HG03442 (cell line): ENCODE measurements at regions not wholly inside any gene's neighbourhood (a gene's known extent, or its start where the extent isn't known, plus 50 kb on each side); places are given as distances from the start of the nearest gene placed in this dataset.

Experiments used
- ATAC-seq: cut with Tn5 transposase; IDR thresholded peaks from one replicate; pipeline ENCODE4 v1.9.1; 2021; ENCODE audit warnings: mild to moderate bottlenecking, moderate library complexity; ENCODE audit not compliant: unreplicated experiment

DNA sequence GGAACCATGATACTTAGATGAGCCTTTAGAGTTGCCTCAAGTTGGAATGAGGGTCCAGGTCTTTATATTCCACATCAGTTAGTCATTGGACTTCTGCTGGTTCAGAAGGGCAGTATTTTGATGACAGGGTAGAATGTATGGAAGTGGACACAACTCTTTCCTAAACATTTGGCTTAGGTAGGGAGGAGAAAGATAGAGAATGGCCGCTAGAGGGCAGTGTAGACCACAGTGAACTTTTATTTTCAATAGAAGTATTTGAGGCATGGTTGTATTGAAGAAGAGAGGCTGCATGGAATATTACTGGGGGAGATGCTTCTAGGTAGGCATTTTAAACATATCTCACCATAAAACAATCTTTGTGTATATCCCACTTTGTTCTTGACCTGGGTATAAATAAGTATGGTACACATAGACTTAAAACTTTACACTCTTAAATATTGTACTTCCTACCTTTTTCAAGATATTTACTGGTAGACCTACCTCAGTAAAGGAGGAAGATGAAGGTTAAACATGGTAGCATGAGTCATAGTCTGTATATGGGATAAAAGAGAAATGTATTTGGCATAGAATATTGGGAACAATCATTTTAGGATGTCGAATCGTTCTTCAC lies 497.6 kb upstream of the FAM98A start:
- peak; percentile 66 for ATAC-seq

DNA sequence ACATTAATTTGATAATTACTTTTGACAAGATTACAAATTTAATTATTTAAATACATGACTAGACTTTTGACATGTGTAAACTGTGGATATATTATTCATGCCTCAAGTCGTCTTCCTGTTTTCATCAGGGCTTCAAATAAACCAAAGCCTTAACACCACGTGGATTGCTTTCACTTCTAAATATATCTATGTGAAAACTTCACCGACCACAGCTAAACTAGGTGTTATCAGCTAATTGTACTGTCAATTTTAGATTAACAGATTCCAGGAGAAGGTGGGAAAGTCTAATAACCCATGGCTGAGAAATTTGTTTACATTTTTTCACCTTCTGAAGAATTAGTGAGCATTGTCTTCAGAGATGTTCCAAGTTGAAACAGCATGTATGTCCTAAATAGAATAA lies 494.7 kb upstream of the FAM98A start:
- ATAC-seq, result peak; percentile 76

DNA sequence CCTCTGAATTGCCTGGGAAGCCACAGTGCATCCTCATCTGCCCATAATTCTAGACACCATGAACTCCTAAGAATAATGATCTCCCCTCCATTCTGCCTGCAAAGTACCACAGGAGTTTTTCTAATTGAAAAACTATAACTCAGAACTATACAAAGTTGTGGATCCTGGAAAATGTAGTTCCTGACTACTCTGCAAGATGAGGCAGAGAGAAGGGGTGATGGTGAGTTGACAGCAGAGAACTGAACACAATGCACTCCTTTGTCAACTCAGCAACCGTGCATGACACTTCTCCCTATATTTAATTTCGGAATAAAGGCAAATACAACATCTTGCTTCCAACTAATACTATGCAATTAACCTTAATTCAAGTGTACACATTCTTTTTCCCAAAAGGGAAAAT lies 471.1 kb upstream of the FAM98A start:
- ATAC-seq, result no peak

DNA sequence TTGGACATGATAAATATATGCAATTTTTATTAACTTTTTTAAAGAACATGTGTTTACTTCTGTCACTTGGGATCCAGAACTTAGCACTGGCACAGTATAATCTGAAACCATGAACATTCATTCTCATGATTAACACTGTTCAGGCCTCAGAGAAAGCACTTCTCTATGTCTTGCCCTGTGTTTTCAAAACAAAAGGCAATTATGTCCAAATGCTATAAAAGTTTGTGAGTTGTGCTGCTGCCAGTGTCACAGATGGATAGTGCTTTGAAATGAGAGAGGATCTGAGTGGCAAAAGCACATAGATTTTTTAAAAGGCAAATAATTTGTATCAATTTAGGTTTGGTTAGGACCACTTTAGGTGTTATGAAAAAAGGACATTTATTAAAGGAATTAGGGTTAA lies 470.5 kb upstream of the FAM98A start:
- no peak for ATAC-seq

DNA sequence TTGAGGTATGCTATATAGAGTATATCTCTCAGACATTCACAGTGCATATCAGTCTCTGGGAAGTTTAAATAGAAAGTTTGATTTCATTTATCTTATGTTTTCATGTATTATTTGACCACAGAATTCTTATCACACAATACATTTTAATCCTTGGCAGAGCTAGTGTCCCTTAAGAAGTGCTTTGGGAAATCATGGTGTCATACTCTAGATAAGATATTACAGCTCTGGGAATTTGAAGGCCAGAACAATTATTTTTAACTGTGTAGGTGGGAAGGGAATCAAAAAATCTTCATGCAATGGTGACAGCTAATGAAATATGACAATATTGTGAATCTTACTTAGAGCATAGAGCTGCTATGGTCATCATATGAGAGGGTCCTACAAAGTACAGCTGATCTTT lies 451.3 kb upstream of the FAM98A start:
- ATAC-seq, result no peak

DNA sequence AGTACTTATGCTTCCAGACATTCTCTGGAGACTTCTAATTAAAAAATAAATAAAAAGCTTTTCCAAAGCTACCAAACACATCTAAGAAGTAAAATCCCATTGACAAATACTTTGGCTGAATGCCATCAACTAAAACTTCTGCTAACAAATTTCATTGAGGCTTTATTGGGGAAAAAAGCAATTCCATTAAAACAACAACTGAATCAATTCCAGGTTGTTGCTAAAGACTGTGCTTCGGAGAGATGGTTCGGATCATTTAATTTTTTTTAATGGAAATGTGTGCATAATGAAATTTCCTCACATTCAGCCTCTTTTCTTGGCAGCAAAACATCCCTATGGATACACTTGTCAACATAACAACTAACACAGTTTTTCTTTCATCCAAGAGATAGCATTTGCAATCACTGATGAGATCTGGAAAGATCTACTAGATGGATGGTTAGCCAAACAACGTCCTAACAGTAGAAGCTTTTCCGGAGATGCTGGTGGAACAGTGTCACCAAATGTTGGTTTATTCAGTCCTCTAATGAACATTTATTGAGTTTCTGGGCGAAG lies 446.1 kb upstream of the FAM98A start:
- no peak for ATAC-seq

DNA sequence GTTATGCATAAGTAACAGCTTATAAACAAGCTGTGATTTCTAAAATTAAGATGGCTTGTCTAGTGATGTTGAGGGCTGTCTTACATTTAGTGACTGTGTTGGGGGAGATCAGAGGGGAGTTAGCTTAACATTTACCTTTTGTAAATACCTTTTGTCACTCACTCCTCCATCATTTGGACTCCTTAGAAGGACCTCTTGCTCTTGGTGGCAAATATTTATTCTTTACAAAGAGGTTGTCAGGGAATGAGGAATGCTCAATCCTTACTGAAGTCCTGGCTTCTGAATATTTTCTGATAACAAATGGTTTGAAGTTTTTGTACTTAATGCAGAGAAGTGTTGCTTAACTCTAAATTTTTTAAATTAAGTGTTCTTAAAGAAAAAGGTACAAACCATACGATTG lies 438.8 kb upstream of the FAM98A start:
- ATAC-seq, result no peak

DNA sequence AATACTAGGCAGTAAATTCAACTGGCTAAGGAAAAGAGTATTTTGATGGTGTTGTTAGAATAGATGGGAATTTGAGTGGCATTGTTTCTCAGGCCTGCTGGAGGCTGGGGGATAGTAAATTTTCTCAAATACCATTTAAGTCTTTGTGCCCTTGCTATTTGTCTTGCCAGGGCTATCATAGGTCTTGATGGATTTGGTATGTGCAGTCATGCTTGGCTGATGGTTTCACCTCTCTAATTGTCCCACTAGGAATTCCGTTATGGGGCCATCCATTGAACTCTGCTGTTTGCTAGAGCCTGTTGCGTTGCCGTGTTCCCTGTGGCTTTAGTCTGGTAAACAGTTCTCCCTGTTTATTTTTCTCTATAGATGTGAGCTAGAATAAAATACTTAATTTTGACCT lies 438.1 kb upstream of the FAM98A start:
- no peak for ATAC-seq

DNA sequence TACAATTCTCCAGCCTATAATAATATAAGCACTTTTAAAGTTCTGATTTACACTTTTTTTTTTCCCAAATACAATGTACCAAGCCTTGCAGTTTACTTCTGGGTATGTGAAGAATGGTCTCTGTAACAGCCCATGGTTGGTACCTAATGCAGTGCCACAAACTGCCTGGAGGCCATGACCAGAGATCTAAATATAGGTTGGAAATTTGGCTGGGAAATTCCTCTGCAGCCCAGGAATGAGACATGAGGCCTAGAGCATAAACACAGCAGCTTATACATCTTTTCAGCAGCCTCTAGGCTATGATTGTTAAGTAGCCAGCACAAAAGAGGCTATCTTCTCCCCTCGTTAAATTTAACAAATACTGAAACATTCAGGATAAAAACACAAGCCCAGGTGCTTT lies 432.0 kb upstream of the FAM98A start:
- no peak for ATAC-seq

DNA sequence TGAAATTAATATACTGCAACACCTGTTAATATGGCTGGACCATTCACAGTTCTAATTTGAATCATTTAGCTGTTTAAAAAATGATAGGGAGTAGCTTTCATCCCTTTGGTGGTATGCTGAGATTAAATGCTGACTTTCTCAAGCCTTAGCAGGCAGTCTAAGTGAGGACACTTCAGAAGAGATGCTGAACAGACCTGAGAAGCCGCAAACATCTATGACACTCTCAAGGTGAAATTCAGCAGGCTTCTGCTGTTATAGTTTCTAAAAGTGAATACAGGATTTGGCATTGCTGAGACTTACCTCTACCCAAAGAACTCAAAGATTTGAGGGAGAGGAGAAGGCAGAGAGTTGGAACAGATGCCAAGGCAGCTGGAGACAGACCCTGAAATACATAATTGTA lies 431.2 kb upstream of the FAM98A start:
- no peak for ATAC-seq

DNA sequence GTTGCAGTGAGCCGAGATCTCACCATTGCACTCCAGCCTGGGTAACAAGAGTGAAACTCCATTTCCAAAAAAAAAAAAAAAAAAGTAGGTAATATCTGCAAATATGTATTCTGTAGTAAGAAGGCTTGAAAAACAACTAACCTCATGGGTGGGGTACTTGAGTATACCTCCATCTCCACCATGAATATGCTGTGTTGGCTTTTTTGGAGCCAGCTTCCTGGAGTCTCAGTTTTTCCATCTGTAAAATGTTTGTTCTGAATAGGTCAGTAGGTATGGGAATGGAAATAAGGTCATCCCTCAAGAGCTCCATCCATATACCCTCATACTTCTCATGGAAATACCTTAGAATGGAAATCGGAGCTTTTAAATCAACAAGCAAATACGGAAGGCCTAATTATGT lies 430.0 kb upstream of the FAM98A start:
- ATAC-seq, result no peak

DNA sequence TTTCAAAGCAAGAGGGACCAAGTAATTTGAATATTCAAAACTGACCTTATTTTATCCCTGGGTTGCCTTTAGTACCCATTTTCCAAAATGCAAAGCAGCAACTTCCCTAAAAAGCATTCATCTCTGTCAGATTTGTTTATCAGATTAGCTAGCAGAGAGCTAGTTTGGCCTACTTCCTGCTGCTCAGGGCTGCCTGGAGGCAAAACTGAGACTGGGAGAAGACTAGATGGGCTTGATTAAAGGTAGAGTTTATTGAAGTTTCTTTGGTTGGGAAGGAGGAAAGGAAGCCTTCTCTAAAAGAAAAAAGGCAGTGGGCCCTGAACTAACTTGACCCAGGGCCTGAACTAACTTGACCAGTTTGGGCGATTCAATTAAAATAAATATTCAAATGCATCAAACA lies 426.1 kb upstream of the FAM98A start:
- no peak for ATAC-seq

DNA sequence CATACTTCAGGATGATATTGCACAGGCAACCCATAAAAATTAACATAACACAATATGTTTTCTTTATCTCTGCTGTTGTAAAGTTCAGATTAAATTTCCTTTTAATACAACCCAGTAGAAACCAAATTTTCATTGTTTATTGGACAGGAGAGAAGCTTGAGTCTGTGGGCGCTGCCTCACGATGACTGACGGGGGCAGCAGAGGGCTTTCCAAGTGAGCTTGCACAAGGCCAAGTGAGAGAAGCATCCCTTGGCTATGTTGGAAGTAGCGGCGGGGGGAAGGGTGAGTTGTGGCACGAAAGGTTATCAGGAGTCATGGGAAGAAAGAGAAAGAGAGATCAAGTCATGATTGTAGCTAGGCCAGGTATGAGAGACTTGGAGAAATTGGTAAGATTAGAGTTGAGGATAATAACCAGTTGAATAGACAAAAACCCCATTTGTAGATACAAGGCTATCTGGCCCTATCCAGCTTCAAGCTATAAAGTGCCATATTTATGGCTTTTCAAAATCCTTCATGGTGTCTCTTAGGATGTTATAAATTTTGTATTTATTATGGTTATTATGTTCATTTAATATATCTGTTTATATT lies 413.7 kb upstream of the FAM98A start:
- peak; percentile 94 for ATAC-seq

DNA sequence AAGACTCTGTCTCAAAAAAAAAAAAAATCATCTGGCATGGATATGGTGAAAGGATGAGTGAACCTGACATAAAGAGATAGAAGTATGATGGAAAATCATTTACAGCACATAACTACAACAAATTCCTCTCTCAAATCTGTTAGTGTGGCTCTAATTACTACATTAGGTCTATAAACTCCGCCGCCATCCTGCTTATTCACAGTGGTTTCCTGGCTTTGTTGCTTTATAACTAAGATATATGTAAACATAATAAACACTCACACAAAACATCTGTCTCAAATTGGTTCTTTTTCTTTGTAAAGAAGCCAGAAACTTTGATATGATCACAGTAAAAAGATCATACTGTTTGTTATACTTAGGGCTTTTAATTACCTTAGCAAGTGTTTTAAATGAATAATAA lies 412.6 kb upstream of the FAM98A start:
- no peak for ATAC-seq

DNA sequence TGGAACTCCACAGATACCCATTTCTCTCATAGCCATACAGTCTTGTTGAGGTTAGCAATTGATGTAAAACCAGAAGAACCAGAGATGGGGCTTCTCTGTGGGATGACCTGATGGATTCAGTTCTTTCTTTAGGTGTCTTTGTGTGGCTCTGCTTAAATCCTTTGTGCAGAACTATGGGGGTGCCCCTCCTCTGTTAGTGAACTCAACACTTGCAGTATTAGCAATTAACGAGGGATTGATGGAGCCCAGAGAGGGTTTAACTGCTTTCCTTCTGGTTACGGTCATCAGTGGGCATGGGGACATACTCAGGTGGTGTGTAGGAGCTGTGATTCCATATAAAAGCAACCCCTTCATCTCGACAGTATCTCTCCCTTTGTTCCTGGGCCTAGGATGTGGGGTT lies 406.8 kb upstream of the FAM98A start:
- ATAC-seq, result no peak

DNA sequence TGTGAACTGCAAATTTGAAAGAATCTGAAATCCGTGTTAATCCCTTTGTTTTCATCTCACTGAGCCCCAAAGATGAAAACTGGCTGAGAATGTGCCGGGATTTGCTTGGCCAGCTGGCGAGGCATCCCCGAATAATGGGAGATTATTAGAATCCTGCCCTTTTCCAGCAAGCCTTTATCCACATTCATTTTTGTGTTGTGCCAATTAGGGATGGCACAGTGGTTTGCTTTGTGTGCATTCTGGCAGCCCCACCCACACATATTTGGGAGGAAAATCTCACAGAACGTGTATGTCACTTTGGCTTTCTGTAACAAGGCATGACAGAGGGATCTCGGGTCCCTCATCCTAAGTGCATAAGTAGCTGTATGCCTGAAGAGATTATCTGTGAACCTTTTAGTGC lies 405.8 kb upstream of the FAM98A start:
- no peak for ATAC-seq

DNA sequence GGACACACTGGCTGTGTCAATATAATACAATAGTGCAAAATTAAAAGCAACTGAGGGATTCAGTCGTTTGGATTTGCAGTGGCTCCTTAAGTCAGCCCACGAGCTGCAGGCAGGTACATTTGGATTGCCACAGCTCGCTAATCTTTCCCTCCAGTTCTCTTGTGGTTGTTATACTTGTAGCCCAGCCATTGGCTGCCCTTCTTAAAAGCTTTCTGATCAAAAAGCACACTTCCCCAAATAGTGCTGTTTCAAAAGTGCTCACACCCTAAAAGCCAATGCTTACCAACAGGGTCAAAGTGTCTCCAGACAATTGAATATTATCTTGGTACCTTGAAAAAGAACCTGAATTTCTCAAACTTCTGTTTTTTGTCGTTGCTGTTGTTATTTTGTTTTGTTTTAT lies 404.7 kb upstream of the FAM98A start:
- no peak for ATAC-seq

DNA sequence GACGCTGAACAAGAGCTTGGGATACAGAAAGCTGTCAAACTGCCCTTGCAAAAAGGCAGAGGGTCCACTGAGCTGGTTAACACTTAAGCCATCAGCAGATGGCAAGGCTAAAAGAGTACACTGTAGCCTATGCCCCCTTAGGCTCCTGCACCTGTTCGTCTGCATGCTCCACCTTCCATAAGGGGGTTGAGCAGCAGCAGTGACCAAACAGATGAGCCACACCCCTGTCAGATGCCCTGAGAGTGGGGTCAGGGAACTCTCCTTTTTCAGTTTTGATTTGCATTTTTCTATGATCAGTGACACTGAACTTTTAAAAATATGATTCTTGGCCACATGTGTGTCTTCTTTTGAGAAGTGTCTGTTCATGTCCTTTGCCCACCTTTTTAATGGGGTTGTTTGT lies 402.5 kb upstream of the FAM98A start:
- ATAC-seq, result no peak

DNA sequence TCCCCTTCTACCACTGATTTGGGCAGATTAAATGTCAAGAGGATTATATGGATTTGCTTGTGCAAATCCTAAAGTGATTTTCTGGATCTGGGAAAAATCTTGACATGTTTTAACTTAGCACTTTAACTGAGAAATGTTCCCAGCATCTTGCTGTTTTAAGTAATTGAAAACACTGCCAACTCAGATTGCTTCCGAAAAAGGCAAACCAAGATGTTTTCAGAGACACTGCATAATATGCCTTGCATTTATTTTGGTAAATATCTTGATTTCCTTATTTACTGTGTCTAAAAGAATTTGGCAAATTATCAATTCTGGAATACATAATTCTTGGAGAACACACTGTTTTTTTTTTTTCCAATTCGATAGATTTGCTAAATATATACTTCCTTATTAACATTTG lies 385.0 kb upstream of the FAM98A start:
- no peak for ATAC-seq

DNA sequence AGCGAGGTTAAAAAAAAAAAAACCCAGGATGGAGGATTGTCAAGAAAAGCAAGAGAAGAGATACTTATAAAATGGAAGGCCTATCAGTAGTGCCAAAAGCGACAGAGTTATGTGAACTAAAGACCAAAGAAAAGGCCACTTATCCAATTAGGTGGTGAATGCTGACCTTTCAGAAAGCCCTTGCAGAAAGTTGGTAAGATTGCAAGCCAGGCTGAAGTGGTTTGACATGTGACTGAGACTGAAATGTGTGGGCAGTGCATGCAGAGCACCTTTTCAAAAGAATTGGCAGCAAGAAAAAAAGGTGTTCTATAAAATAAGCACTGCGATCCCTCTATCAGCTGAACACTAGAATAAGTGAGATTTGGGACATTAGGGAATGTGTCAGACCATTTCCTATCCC lies 379.4 kb upstream of the FAM98A start:
- no peak for ATAC-seq

DNA sequence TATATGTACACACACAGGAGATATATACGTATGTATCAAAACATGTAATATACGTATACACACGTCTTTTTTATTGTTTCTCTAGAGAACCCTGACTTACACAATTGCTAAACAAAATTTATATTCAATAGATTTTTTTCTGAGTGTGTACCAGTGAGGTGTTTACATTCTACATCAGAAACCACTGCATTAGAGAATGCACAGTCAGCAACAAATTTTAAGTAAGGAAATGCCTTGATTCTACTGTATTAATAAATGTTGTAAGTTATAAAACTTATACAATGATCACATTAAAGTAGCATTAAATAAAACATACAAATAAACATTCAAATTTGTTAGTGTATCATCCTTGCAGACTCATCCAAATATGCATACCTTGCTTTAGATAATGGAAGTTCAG lies 376.4 kb upstream of the FAM98A start:
- ATAC-seq, result no peak

DNA sequence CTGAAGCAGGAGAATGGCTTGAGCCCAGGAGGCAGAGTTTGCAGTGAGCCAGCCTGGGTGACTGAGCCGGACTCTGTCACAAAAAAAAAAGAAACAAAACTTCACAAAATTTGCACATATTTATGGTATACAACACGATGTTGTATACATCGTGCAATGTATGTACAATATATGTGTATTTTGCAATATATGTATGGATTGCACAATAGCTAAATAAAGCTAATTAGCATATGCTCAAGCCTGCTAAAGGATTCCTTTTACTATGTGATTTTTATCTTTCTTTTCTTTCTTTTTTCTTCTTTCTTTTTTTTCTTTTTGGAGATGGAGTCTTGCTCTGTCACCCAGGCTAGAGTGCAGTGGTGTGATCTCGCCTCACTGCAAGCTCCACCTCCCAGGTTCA lies 368.0 kb upstream of the FAM98A start:
- no peak for ATAC-seq

DNA sequence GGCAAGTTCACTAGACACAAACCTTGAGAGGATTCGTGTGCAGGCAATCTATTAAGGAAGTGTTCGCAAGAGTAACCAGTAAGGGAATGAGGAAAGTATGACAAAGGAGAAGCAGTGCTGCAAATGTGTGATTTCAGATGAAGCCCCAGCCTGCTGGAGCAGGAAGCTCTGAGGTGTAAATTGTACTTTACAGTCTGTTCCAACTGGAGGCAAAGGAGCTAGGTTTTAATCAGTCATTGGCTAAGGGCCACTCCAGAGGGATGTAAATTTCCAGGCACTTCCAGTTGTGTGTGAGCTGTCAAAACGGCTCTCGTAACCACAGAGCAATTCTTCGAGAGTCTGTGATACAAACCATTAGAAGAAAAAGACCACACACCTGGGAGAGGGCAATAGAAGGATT lies 359.5 kb upstream of the FAM98A start:
- ATAC-seq, result no peak
